ENCODE measurements at regions not wholly inside any gene's neighbourhood (a gene's known extent, or its start where the extent isn't known, plus 50 kb on each side); places are given as distances from the start of the nearest gene placed in this dataset.

DNA sequence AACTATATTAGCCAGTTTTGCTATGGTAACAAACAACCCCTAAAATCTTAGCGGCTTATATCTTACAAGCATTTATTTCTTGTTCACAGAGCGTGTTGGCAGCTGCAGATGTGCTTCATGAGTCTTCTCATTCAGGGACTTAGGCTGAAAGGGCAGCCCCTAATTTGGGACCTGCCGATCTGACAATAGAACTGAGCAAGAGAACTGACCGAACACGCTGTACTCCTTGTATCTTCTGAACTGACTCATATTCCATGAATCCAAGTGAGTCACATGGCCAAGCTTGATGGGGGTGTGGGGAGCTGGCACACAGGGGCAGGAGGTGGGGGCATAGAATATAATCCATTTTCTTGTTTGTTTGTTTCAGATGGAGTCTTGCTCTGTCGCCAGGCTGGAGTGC is 481.7 kb upstream of the CADM1 start:
- TF ChIP-seq CTCF (IDR thresholded peaks at IDR 0.05) (no peak), POLR2A (IDR thresholded peaks at IDR 0.05) (no peak)
